Rectal smooth muscle tissue (tissue), 1 donor: ENCODE measurements at regions not wholly inside any gene's neighbourhood (a gene's known extent, or its start where the extent isn't known, plus 50 kb on each side); places are given as distances from the start of the nearest gene placed in this dataset.
"Not testable (repeated sequence)": the region's sequence is repeated elsewhere in the genome, so short reads cannot be mapped to it uniquely, and the experiment has no call there.

Source experiments
- H3K27ac ChIP-seq: one replicate; pipeline ENCODE4 v1.7.0; 2013; ENCODE audit warnings: low read depth, low read length, inconsistent platforms
- H3K27me3 ChIP-seq: one replicate; pipeline ENCODE4 v1.7.0; 2013; ENCODE audit warnings: low read length; ENCODE audit not compliant: control insufficient read depth, insufficient read depth
- H3K36me3 ChIP-seq: one replicate; pipeline ENCODE4 v1.7.0; 2013; ENCODE audit warnings: low read length; ENCODE audit not compliant: control insufficient read depth, insufficient read depth
- H3K4me1 ChIP-seq: one replicate; pipeline ENCODE4 v1.7.0; 2013; ENCODE audit warnings: low read length; ENCODE audit not compliant: control insufficient read depth, insufficient read depth
- H3K4me3 ChIP-seq: one replicate; pipeline ENCODE4 v1.7.0; 2013; ENCODE audit warnings: low read length
- H3K9ac ChIP-seq: one replicate; pipeline ENCODE4 v1.7.0; 2013; ENCODE audit warnings: low read length

DNA sequence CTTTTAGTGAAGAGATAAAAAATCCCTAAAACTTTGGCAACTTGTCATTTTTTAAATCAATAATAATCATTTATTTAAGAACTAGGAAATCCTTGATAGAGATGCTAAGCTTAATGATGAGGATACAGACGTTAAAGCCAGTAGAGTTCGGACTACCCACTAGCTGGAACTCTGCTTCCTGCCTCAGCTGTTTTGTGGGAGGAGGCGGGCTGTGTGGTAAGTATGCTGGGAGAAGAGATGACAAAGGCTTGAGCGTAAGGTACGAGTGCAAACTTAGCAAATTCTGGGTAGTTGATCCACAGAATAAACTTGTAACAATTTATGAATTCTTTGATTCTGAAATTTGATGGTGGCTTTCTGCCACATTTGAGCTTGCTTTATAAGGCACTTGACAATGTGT, 111.2 kb upstream of the NANOGP8 start:
- H3K27ac ChIP-seq, result no peak overlapping the region
- no peak overlapping the region for H3K9ac ChIP-seq
- H3K4me3 ChIP-seq, result no peak overlapping the region
- no peaks in the 10 kb centered on the region for H3K27me3 ChIP-seq
- H3K4me1 ChIP-seq, result peaks cover 4% of the 10 kb centered on the region
- no peaks in the 10 kb centered on the region for H3K36me3 ChIP-seq

DNA sequence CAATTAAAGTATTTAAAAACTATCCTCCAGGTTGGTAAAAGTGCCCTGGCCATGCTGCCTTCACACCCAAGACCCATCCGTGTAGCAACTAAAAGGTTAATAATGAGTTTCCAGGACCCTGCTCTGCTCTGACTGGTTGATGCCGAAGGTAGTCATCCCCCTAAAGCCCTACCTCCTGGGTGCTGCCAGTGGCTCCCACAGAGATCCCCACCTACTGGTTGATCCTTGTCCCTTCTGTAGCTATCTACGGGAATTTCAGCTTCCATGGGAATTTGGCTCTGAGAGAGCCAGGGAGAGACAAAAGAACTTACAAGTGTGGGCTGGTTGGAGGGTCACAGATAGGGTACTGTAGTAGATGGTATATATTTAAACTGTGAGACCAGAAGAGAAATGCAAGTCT, 110.6 kb upstream of the NANOGP8 start:
- Histone ChIP-seq H3K4me1 (peaks cover 4% of the 10 kb centered on the region), H3K36me3 (no peaks in the 10 kb centered on the region)

GRCh38 chr15:35195031-35195430, 109.9 kb upstream of the NANOGP8 start:
- peaks cover 4% of the 10 kb centered on the region for H3K4me1 ChIP-seq
- no peak overlapping the region for H3K4me3 ChIP-seq
- no peaks in the 10 kb centered on the region for H3K27me3 ChIP-seq
- no peak overlapping the region for H3K27ac ChIP-seq
- no peak overlapping the region for H3K9ac ChIP-seq
- H3K36me3 ChIP-seq, result no peaks in the 10 kb centered on the region

More for the DNA sequence above, 110.6 kb upstream of the NANOGP8 start:
- Histone ChIP-seq H3K27ac (no peak overlapping the region), H3K9ac (no peak overlapping the region), H3K4me3 (no peak overlapping the region), H3K27me3 (no peaks in the 10 kb centered on the region)

DNA sequence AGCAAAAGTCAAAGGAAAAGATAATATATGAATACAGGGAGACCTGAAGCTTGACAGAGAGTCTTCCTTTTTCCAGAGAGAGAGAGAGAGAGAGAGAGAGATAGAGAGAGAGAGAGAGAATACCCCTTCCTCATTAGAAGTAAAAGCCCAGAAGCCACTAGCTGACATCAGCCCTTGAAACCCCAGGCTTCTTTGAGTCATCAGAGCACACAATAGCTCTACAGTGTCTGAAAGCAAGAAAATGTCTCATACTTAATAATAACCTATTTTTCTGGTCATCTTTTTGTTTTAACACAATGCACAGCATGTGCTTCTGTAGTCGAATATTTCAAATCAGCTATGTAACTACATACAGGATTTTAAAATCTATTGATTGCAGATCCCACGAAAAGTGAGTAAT, 109.2 kb upstream of the NANOGP8 start:
- Histone ChIP-seq H3K4me3 (no peak overlapping the region), H3K4me1 (peaks cover 4% of the 10 kb centered on the region), H3K36me3 (no peaks in the 10 kb centered on the region), H3K9ac (no peak overlapping the region), H3K27me3 (no peaks in the 10 kb centered on the region), H3K27ac (no peak overlapping the region)

DNA sequence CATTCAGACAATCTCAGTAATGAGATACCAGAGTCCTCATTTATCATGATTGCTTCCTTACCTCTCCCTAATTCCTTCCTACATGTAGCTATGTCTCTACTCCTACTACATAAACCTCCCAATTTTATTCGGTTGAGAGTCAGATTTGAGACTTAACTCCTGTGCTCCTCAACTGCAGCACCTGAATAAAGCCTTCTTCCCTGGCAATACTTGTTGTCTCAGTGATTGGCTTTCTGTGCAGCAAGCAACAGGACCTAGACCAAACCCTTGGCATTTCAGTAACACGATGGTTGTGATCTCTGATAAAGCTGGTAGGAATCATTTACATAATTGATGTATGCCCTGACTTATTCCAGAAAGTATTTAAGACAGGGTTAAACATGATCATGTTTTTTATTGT, 106.7 kb upstream of the NANOGP8 start:
- Histone ChIP-seq H3K9ac (no peak overlapping the region), H3K4me1 (peaks cover 4% of the 10 kb centered on the region), H3K4me3 (no peak overlapping the region), H3K36me3 (no peaks in the 10 kb centered on the region), H3K27ac (no peak overlapping the region), H3K27me3 (no peaks in the 10 kb centered on the region)

GRCh38 chr15:35186346-35186745, 101.3 kb upstream of the NANOGP8 start:
- H3K9ac ChIP-seq, result no peak overlapping the region
- H3K4me1 ChIP-seq, result peaks cover 3% of the 10 kb centered on the region
- H3K27ac ChIP-seq, result no peak overlapping the region
- no peak overlapping the region for H3K4me3 ChIP-seq
- H3K36me3 ChIP-seq, result no peaks in the 10 kb centered on the region
- H3K27me3 ChIP-seq, result no peaks in the 10 kb centered on the region

DNA sequence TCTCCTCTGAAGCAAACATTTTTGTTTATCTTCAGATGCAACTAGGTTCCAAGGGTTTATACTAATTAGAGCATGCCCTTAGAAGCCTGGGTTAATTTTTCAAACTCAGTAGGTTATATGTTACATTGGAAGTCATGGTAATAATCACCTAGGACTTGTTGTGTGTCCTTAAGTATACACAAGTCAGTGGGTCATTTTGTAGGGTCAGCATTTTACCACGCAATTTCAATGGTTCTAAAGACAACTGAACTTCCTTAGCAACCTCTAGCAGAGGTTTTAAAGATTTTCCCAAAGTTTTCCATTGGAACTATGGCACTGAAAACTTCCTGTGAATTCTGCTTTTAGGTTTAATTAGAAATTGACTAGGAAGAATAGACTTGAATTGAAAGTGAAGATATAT, 99.6 kb upstream of the NANOGP8 start:
- H3K27ac ChIP-seq, result no peak overlapping the region
- peaks cover 3% of the 10 kb centered on the region for H3K4me1 ChIP-seq
- H3K27me3 ChIP-seq, result no peaks in the 10 kb centered on the region
- no peak overlapping the region for H3K9ac ChIP-seq
- no peak overlapping the region for H3K4me3 ChIP-seq
- no peaks in the 10 kb centered on the region for H3K36me3 ChIP-seq

GRCh38 chr15:35182841-35183479, 97.9 kb upstream of the NANOGP8 start:
- Histone ChIP-seq H3K9ac (no peak overlapping the region), H3K4me3 (no peak overlapping the region), H3K36me3 (no peaks in the 10 kb centered on the region), H3K4me1 (peaks cover 3% of the 10 kb centered on the region), H3K27me3 (no peaks in the 10 kb centered on the region), H3K27ac (no peak overlapping the region)

DNA sequence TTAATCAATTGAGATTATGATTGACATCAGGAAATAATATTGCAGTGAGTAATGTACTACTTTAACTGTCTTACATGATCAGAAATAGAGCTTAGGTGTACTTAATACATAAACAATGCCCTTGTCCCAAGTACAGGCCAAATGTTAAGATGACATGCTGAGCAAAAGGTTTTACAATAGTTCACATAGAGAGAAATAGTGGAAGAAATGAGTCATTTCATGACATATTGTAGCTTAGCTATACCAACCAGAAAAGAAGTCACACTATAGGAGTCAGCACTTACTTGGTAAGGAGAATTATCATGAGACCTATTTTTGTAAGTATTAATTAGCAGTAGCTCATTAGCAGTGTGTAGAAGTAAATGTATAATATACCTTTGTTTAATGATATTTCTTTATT, 96.4 kb upstream of the NANOGP8 start:
- H3K4me3 ChIP-seq, result no peak overlapping the region
- no peaks in the 10 kb centered on the region for H3K27me3 ChIP-seq
- H3K36me3 ChIP-seq, result no peaks in the 10 kb centered on the region
- no peak overlapping the region for H3K9ac ChIP-seq
- H3K4me1 ChIP-seq, result peaks cover 3% of the 10 kb centered on the region
- no peak overlapping the region for H3K27ac ChIP-seq

GRCh38 chr15:35179739-35180138, 94.6 kb upstream of the NANOGP8 start:
- Histone ChIP-seq H3K4me3 (no peak overlapping the region), H3K9ac (no peak overlapping the region), H3K27me3 (no peaks in the 10 kb centered on the region), H3K27ac (no peak overlapping the region), H3K36me3 (no peaks in the 10 kb centered on the region), H3K4me1 (no peaks in the 10 kb centered on the region)

GRCh38 chr15:35178186-35178585, 93.1 kb upstream of the NANOGP8 start:
- not testable (repeated sequence) for H3K27me3 ChIP-seq, H3K9ac ChIP-seq, H3K27ac ChIP-seq

GRCh38 chr15:35174948-35175347, 89.9 kb upstream of the NANOGP8 start:
- Histone ChIP-seq H3K36me3 (no peaks in the 10 kb centered on the region), H3K27ac (no peak overlapping the region), H3K9ac (no peak overlapping the region), H3K27me3 (no peaks in the 10 kb centered on the region), H3K4me1 (peaks cover 4% of the 10 kb centered on the region), H3K4me3 (no peak overlapping the region)

More at GRCh38 chr15:35178186-35178585, 93.1 kb upstream of the NANOGP8 start:
- H3K4me1 ChIP-seq, H3K36me3 ChIP-seq, H3K4me3 ChIP-seq: not testable (repeated sequence)

- H3K27me3 ChIP-seq, result no peaks in the 10 kb centered on the region
- H3K4me1 ChIP-seq, result peaks cover 4% of the 10 kb centered on the region
- H3K27ac ChIP-seq, result no peak overlapping the region
- H3K4me3 ChIP-seq, result no peak overlapping the region
- H3K9ac ChIP-seq, result no peak overlapping the region
- no peaks in the 10 kb centered on the region for H3K36me3 ChIP-seq
These were observed 88.5 kb upstream of the NANOGP8 start for GRCh38 chr15:35173444-35174118.
